SK-N-SH (cell line): ENCODE measurements at regions not wholly inside any gene's neighbourhood (a gene's known extent, or its start where the extent isn't known, plus 50 kb on each side); places are given as distances from the start of the nearest gene placed in this dataset.

Source experiments
- RCOR1 ChIP-seq: fragments of 150-350 bp; IDR thresholded peaks from 2 replicates; pipeline ENCODE4 v1.6.1; 2017; ENCODE audit warnings: antibody characterized with exemption, low read length
- TF ChIP-seq, protein P1 (sequence below): fragments of 200-600 bp; sonication (generic); IDR thresholded peaks from 2 replicates; pipeline ENCODE4 v1.6.1; 2017; ENCODE audit warnings: antibody characterized with exemption, mild to moderate bottlenecking, moderate library complexity
- TF ChIP-seq, protein P2 (sequence below): IDR thresholded peaks from 2 replicates; pipeline ENCODE4 v1.4.0; 2012; ENCODE audit warnings: low read depth

DNA sequence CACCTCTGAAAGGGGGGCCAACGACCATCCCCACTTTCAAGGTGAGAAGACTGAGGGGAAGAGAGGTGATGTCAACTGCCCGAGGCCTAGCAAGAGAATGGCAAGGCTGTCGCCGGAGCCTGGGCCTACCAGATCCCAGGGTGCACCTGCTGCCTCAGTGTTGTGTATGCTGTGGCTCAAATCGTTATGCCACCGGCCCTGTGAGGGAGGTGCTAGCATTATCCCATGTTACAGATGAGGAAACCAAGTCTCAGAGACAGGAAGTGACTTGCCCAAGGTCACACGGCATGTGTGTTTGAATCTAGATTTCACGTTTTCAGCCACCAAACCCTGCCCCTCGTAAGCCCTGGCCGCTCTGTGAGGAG is 152.5 kb downstream of the CEBPB start:
- TF ChIP-seq, protein P1, sequence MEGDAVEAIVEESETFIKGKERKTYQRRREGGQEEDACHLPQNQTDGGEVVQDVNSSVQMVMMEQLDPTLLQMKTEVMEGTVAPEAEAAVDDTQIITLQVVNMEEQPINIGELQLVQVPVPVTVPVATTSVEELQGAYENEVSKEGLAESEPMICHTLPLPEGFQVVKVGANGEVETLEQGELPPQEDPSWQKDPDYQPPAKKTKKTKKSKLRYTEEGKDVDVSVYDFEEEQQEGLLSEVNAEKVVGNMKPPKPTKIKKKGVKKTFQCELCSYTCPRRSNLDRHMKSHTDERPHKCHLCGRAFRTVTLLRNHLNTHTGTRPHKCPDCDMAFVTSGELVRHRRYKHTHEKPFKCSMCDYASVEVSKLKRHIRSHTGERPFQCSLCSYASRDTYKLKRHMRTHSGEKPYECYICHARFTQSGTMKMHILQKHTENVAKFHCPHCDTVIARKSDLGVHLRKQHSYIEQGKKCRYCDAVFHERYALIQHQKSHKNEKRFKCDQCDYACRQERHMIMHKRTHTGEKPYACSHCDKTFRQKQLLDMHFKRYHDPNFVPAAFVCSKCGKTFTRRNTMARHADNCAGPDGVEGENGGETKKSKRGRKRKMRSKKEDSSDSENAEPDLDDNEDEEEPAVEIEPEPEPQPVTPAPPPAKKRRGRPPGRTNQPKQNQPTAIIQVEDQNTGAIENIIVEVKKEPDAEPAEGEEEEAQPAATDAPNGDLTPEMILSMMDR, result no peak
- TF ChIP-seq, protein P2, sequence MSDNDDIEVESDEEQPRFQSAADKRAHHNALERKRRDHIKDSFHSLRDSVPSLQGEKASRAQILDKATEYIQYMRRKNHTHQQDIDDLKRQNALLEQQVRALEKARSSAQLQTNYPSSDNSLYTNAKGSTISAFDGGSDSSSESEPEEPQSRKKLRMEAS, result no peak
- TF ChIP-seq RCOR1, result no peak
